ENCODE measurements at regions not wholly inside any gene's neighbourhood (a gene's known extent, or its start where the extent isn't known, plus 50 kb on each side); places are given as distances from the start of the nearest gene placed in this dataset.

- Histone ChIP-seq H3K79me2 (ENCODE audit: low read length) (no peaks in the 10 kb centered on the region), H3K4me2 (ENCODE audit: low read length) (no peak overlapping the region), H4K20me1 (ENCODE audit: insufficient read depth, low read length) (no peaks in the 10 kb centered on the region), H3K4me1 (ENCODE audit: low read length) (no peaks in the 10 kb centered on the region), H3K27me3 (ENCODE audit: low read depth, low read length) (no peaks in the 10 kb centered on the region), H3K36me3 (replicated peaks; ENCODE audit: low read depth, low read length) (no peaks in the 10 kb centered on the region), H3K9me3 (ENCODE audit: insufficient read depth, low read length) (no peaks in the 10 kb centered on the region), H3K9ac (ENCODE audit: low read length) (no peak overlapping the region), H2AFZ (ENCODE audit: low read depth, low read length) (no peak overlapping the region), H3K27ac (ENCODE audit: low read length) (no peak overlapping the region), H3K4me3 (ENCODE audit: low read length) (no peak overlapping the region)
- no peak for TF ChIP-seq EZH2phosphoT487 (IDR thresholded peaks at IDR 0.05; ENCODE audit: low read depth)
- TF ChIP-seq, protein P1, sequence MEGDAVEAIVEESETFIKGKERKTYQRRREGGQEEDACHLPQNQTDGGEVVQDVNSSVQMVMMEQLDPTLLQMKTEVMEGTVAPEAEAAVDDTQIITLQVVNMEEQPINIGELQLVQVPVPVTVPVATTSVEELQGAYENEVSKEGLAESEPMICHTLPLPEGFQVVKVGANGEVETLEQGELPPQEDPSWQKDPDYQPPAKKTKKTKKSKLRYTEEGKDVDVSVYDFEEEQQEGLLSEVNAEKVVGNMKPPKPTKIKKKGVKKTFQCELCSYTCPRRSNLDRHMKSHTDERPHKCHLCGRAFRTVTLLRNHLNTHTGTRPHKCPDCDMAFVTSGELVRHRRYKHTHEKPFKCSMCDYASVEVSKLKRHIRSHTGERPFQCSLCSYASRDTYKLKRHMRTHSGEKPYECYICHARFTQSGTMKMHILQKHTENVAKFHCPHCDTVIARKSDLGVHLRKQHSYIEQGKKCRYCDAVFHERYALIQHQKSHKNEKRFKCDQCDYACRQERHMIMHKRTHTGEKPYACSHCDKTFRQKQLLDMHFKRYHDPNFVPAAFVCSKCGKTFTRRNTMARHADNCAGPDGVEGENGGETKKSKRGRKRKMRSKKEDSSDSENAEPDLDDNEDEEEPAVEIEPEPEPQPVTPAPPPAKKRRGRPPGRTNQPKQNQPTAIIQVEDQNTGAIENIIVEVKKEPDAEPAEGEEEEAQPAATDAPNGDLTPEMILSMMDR (IDR thresholded peaks at IDR 0.05; ENCODE audit: low read depth, low read length) = no peak
Measured at GRCh38 chr15:62426387-62426956, 261.4 kb upstream of the C2CD4B start.

DNA sequence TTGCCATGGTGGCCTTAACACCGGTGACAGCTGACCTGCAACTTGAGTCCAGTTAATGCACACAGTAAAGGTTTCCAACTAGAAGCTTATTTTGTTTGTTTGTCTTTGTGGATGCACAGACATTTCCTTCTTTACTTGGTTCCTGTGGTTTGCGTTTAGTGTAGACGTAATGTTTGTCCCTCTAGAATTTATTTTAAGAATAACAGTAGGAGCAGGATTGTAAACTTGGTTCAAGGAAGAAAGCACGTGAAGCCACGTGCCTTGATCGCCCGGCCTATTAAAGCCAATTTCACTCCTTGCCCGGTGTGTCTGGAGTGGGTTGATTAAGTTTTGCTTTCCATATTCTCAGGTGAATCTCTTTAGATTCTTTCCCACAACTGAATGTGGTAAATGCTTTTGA is 263.2 kb upstream of the C2CD4B start:
- TF ChIP-seq EZH2phosphoT487 (IDR thresholded peaks at IDR 0.05; ENCODE audit: low read depth) = no peak
- TF ChIP-seq, protein P1 (IDR thresholded peaks at IDR 0.05; ENCODE audit: low read depth, low read length) = no peak
- Histone ChIP-seq H2AFZ (ENCODE audit: low read depth, low read length) (no peak overlapping the region), H3K36me3 (replicated peaks; ENCODE audit: low read depth, low read length) (no peaks in the 10 kb centered on the region), H3K79me2 (ENCODE audit: low read length) (no peaks in the 10 kb centered on the region), H3K9ac (ENCODE audit: low read length) (no peak overlapping the region), H3K4me2 (ENCODE audit: low read length) (no peak overlapping the region), H3K27ac (ENCODE audit: low read length) (no peak overlapping the region), H3K9me3 (ENCODE audit: insufficient read depth, low read length) (no peaks in the 10 kb centered on the region), H3K4me1 (ENCODE audit: low read length) (no peaks in the 10 kb centered on the region), H3K4me3 (ENCODE audit: low read length) (no peak overlapping the region), H3K27me3 (ENCODE audit: low read depth, low read length) (no peaks in the 10 kb centered on the region), H4K20me1 (ENCODE audit: insufficient read depth, low read length) (no peaks in the 10 kb centered on the region)

- no peaks in the 10 kb centered on the region for H3K9me3 ChIP-seq (ENCODE audit: insufficient read depth, low read length)
- no peak overlapping the region for H3K27ac ChIP-seq (ENCODE audit: low read length)
- no peaks in the 10 kb centered on the region for H4K20me1 ChIP-seq (ENCODE audit: insufficient read depth, low read length)
- no peak overlapping the region for H3K4me2 ChIP-seq (ENCODE audit: low read length)
- H3K4me1 ChIP-seq (ENCODE audit: low read length) = no peaks in the 10 kb centered on the region
- H3K79me2 ChIP-seq (ENCODE audit: low read length) = no peaks in the 10 kb centered on the region
- H3K36me3 ChIP-seq (replicated peaks; ENCODE audit: low read depth, low read length) = no peaks in the 10 kb centered on the region
- no peak overlapping the region for H2AFZ ChIP-seq (ENCODE audit: low read depth, low read length)
- no peaks in the 10 kb centered on the region for H3K27me3 ChIP-seq (ENCODE audit: low read depth, low read length)
- H3K4me3 ChIP-seq (ENCODE audit: low read length) = no peak overlapping the region
- no peak overlapping the region for H3K9ac ChIP-seq (ENCODE audit: low read length)
- TF ChIP-seq EZH2phosphoT487 (IDR thresholded peaks at IDR 0.05; ENCODE audit: low read depth) = no peak
- TF ChIP-seq, protein P1 (IDR thresholded peaks at IDR 0.05; ENCODE audit: low read depth, low read length) = no peak
Measured at GRCh38 chr15:62428851-62429598, 263.9 kb upstream of the C2CD4B start.

DNA sequence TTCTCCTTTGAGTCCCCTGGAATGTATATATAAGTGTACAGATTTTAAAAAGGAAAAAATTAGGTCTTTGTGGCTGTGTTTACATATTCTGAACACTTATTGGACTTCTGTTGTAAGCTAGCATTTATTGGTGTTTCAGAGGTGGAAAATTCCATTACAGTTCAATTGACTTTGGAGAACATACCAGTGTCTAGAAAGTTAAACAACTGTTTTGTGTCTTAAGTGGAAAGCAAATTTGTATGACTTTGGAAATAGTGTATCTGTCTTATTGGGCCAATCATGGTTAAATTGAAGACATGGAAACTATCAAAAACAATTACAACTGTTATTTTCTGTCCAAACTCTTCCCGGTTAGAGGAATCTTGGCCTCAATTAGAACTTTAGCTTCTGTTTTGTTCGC is 265.0 kb upstream of the C2CD4B start:
- Histone ChIP-seq H3K4me2 (ENCODE audit: low read length) (no peak overlapping the region), H3K27me3 (ENCODE audit: low read depth, low read length) (no peaks in the 10 kb centered on the region), H3K36me3 (replicated peaks; ENCODE audit: low read depth, low read length) (no peaks in the 10 kb centered on the region), H3K27ac (ENCODE audit: low read length) (no peak overlapping the region), H2AFZ (ENCODE audit: low read depth, low read length) (no peak overlapping the region), H3K4me3 (ENCODE audit: low read length) (no peak overlapping the region), H4K20me1 (ENCODE audit: insufficient read depth, low read length) (no peaks in the 10 kb centered on the region), H3K9me3 (ENCODE audit: insufficient read depth, low read length) (no peaks in the 10 kb centered on the region), H3K4me1 (ENCODE audit: low read length) (no peaks in the 10 kb centered on the region), H3K79me2 (ENCODE audit: low read length) (no peaks in the 10 kb centered on the region), H3K9ac (ENCODE audit: low read length) (no peak overlapping the region)
- no peak for TF ChIP-seq EZH2phosphoT487 (IDR thresholded peaks at IDR 0.05; ENCODE audit: low read depth)
- TF ChIP-seq, protein P1 (IDR thresholded peaks at IDR 0.05; ENCODE audit: low read depth, low read length) = no peak

Data from OCI-LY3 (cell line).